SK-N-SH (cell line): ENCODE measurements at regions not wholly inside any gene's neighbourhood (a gene's known extent, or its start where the extent isn't known, plus 50 kb on each side); places are given as distances from the start of the nearest gene placed in this dataset.

ENCODE experiments used
- CTCF ChIA-PET: fragments of 300-600, 350-600 bp; formaldehyde crosslinking; extraction: SDS; loops from one replicate; lab custom pipeline; 2021; lab: Yijun Ruan, JAX
- POLR2A ChIA-PET: fragments of 350-600 bp; sonication (Branson Sonifier 250); formaldehyde crosslinking; extraction: SDS; loops from one replicate; lab custom pipeline; 2020; ENCODE audit warnings: antibody characterized with exemption, inconsistent platforms; lab: Yijun Ruan, JAX
- DNase-seq: peaks from one replicate; pipeline ENCODE4 v3.0.0; 2012
- H2AFZ ChIP-seq: fragments of 200-600 bp; sonication (generic); 2 replicates; pipeline ENCODE4 v1.8.1; 2016; ENCODE audit warnings: antibody characterized with exemption, mild to moderate bottlenecking, low read depth
- H3F3A ChIP-seq: fragments of 200-600 bp; sonication (generic); replicated peaks from 2 replicates; pipeline ENCODE3; 2016; ENCODE audit warnings: antibody characterized with exemption, mild to moderate bottlenecking; ENCODE audit not compliant: insufficient read depth
- H3K27ac ChIP-seq, 2 experiments: fragments of 200-500 bp in 1 of 2; fragments of 200-600 bp in 1 of 2; sonication (Bioruptor generic) in 1 of 2; sonication (generic), shearing (Covaris generic) in 1 of 2; 2 replicates each; pipeline versions ENCODE4 v1.5.1 to v1.6.1; 2014 to 2016; ENCODE audit warnings: low read depth in 2 of 2, inconsistent platforms in 1 of 2, low read length in 1 of 2, mild to moderate bottlenecking in 1 of 2, mixed read lengths in 1 of 2
- H3K27me3 ChIP-seq: fragments of 200-600 bp; sonication (generic), shearing (Covaris generic); 2 replicates; pipeline ENCODE4 v1.6.1; 2016; ENCODE audit warnings: mixed run types; ENCODE audit not compliant: insufficient read depth
- H3K36me3 ChIP-seq, 2 experiments: fragments of 200-500 bp in 1 of 2; fragments of 200-600 bp in 1 of 2; sonication (Bioruptor generic) in 1 of 2; sonication (generic) in 1 of 2; replicated peaks in 1 of 2; 2 replicates each; pipeline versions ENCODE3 to v1.5.1; 2014 to 2016; ENCODE audit warnings: low read length in 1 of 2, mild to moderate bottlenecking in 1 of 2; ENCODE audit not compliant: insufficient read depth in 2 of 2, control insufficient read depth in 1 of 2
- H3K4me1 ChIP-seq, 2 experiments: fragments of 200-500 bp in 1 of 2; fragments of 200-600 bp in 1 of 2; sonication (Bioruptor generic) in 1 of 2; sonication (generic), shearing (Covaris generic) in 1 of 2; 2 replicates each; pipeline versions ENCODE4 v1.5.1 to v1.6.1; 2014 to 2016; ENCODE audit warnings: low read depth in 1 of 2, low read length in 1 of 2, mixed run types in 1 of 2; ENCODE audit not compliant: insufficient read depth in 2 of 2, control insufficient read depth in 1 of 2
- H3K4me2 ChIP-seq: fragments of 200-600 bp; sonication (generic), shearing (Covaris generic); 2 replicates; pipeline ENCODE4 v1.6.1; 2017; ENCODE audit warnings: mixed run types
- H3K4me3 ChIP-seq, 2 experiments: fragments of 200-500 bp in 1 of 2; fragments of 200-600 bp in 1 of 2; sonication (Bioruptor generic) in 1 of 2; sonication (generic), shearing (Covaris generic) in 1 of 2; 2 replicates each; pipeline versions ENCODE4 v1.5.1 to v1.8.1; 2014 to 2016; ENCODE audit warnings: low read depth in 2 of 2, inconsistent platforms in 1 of 2, low read length in 1 of 2, mild to moderate bottlenecking in 1 of 2, mixed read lengths in 1 of 2, moderate library complexity in 1 of 2
- H3K79me2 ChIP-seq: fragments of 200-600 bp; sonication (generic); 2 replicates; pipeline ENCODE4 v1.8.1; 2017; ENCODE audit warnings: mild to moderate bottlenecking; ENCODE audit not compliant: insufficient read depth
- H3K9ac ChIP-seq: fragments of 200-600 bp; sonication (generic); 2 replicates; pipeline ENCODE4 v1.6.1; 2017; ENCODE audit warnings: mixed run types
- H3K9me2 ChIP-seq: fragments of 200-600 bp; sonication (generic); 2 replicates; pipeline ENCODE4 v1.6.1; 2017; ENCODE audit warnings: mixed run types
- H3K9me3 ChIP-seq: fragments of 200-600 bp; sonication (generic); 2 replicates; pipeline ENCODE4 v1.6.1; 2017; ENCODE audit warnings: mixed run types, mild to moderate bottlenecking, moderate library complexity
- H4K20me1 ChIP-seq: fragments of 200-600 bp; sonication (generic); 2 replicates; pipeline ENCODE4 v1.6.1; 2017; ENCODE audit warnings: mild to moderate bottlenecking, mixed run types; ENCODE audit not compliant: insufficient read depth
- CHD2 ChIP-seq: fragments of 150-350 bp; IDR thresholded peaks from 2 replicates; pipeline ENCODE4 v1.6.1; 2018; ENCODE audit warnings: low read length; ENCODE audit not compliant: partially characterized antibody
- CTCF ChIP-seq: fragments of 200-600 bp; sonication (generic); IDR thresholded peaks from 2 replicates; pipeline ENCODE4 v1.6.1; 2017; ENCODE audit warnings: antibody characterized with exemption, mild to moderate bottlenecking, moderate library complexity
- ELF1 ChIP-seq: IDR thresholded peaks from 2 replicates; pipeline ENCODE4 v1.4.0; 2012
- EP300 ChIP-seq, 2 experiments: IDR thresholded peaks; 2 replicates each; pipeline versions ENCODE4 v1.4.0 to v1.6.1; 2012; ENCODE audit warnings: borderline replicate concordance in 1 of 2, low read depth in 1 of 2, low read length in 1 of 2
- EZH2phosphoT487 ChIP-seq: fragments of 200-600 bp; sonication (generic); IDR thresholded peaks from 2 replicates; pipeline ENCODE4 v1.6.1; 2017; ENCODE audit warnings: low read depth, mixed run types, mild to moderate bottlenecking, antibody characterized with exemption, moderate library complexity, borderline replicate concordance
- FOXJ3 ChIP-seq: sonication (generic); formaldehyde crosslinking; IDR thresholded peaks from 2 replicates; pipeline ENCODE4 v1.5.1; 2020; ENCODE audit warnings: mild to moderate bottlenecking, missing genetic modification reagents
- FOXM1 ChIP-seq: IDR thresholded peaks from 2 replicates; pipeline ENCODE4 v1.4.0; 2012; ENCODE audit warnings: low read depth, mild to moderate bottlenecking
- GABPA ChIP-seq: IDR thresholded peaks from 2 replicates; pipeline ENCODE4 v1.4.0; 2012; ENCODE audit warnings: low read depth, mild to moderate bottlenecking
- IRF3 ChIP-seq: fragments of 150-350 bp; IDR thresholded peaks from 2 replicates; pipeline ENCODE4 v1.6.1; 2016; ENCODE audit warnings: mild to moderate bottlenecking, low read depth, low read length
- JUND ChIP-seq: IDR thresholded peaks from 2 replicates; pipeline ENCODE4 v1.4.0; 2012
- MAX ChIP-seq: IDR thresholded peaks from 2 replicates; pipeline ENCODE4 v1.4.0; 2012; ENCODE audit warnings: low read depth
- MEF2A ChIP-seq: IDR thresholded peaks from 2 replicates; pipeline ENCODE4 v1.4.0; 2012; ENCODE audit warnings: low read depth, borderline replicate concordance
- NFIC ChIP-seq: IDR thresholded peaks from 2 replicates; pipeline ENCODE4 v1.4.0; 2012; ENCODE audit warnings: borderline replicate concordance
- RAD21 ChIP-seq: IDR thresholded peaks from 2 replicates; pipeline ENCODE4 v1.6.1; 2012; ENCODE audit warnings: mild to moderate bottlenecking, low read length
- RCOR1 ChIP-seq: fragments of 150-350 bp; IDR thresholded peaks from 2 replicates; pipeline ENCODE4 v1.6.1; 2017; ENCODE audit warnings: antibody characterized with exemption, low read length
- RFX5 ChIP-seq: IDR thresholded peaks from 2 replicates; pipeline ENCODE4 v1.6.1; 2012; ENCODE audit warnings: mild to moderate bottlenecking, improper control_type of control experiment, low read length
- RXRA ChIP-seq: IDR thresholded peaks from 2 replicates; pipeline ENCODE4 v1.4.0; 2012; ENCODE audit warnings: low read depth, mild to moderate bottlenecking, borderline replicate concordance
- SIN3A ChIP-seq: IDR thresholded peaks from 2 replicates; pipeline ENCODE4 v1.6.1; 2012; ENCODE audit warnings: low read depth, mild to moderate bottlenecking, low read length, moderate library complexity, borderline replicate concordance
- TEAD4 ChIP-seq: IDR thresholded peaks from 2 replicates; pipeline ENCODE4 v1.4.0; 2012; ENCODE audit warnings: mild to moderate bottlenecking, borderline replicate concordance; ENCODE audit not compliant: insufficient read depth
- USF1 ChIP-seq: IDR thresholded peaks from 2 replicates; pipeline ENCODE4 v1.4.0; 2012; ENCODE audit warnings: low read depth, borderline replicate concordance
- YY1 ChIP-seq: IDR thresholded peaks from 2 replicates; pipeline ENCODE4 v1.4.0; 2012; ENCODE audit warnings: low read depth, mild to moderate bottlenecking
- WGBS: methylation state at CpG from one replicate; pipeline ENCODE4 v1.1.6; 2017; ENCODE audit warnings: low lambda C conversion rate; 5-methylcytosine and 5-hydroxymethylcytosine counted together

- Histone ChIP-seq H3K4me3 (no peak overlapping the region), H3K4me1 (no peaks in the 10 kb centered on the region), H3K9ac (no peak overlapping the region), H4K20me1 (no peaks in the 10 kb centered on the region), H3K9me2 (no peaks in the 10 kb centered on the region), H3K36me3 (no peaks in the 10 kb centered on the region), H3K79me2 (no peaks in the 10 kb centered on the region), H3K27me3 (no peaks in the 10 kb centered on the region; the same call in 1 of the 2 replicates), H3F3A (no peaks in the 10 kb centered on the region), H3K4me2 (no peak overlapping the region), H3K9me3 (no peaks in the 10 kb centered on the region), H2AFZ (no peak overlapping the region), H3K27ac (no peak overlapping the region)
- no peak for DNase-seq
- ChIA-PET POLR2A (no interaction called here), CTCF (no interaction called here)
- WGBS: 2% methylated on average over 7 of the region's 7 CpGs
- TF ChIP-seq FOXJ3 (no peak), MEF2A (no peak), FOXM1 (no peak), CTCF (no peak), TEAD4 (no peak), IRF3 (no peak), EP300 (IDR thresholded peaks at IDR 0.05; ENCODE audit: borderline replicate concordance in 1 of 2, low read depth in 1 of 2, low read length in 1 of 2) (no peak), ELF1 (no peak), SIN3A (no peak), USF1 (no peak), RCOR1 (no peak), RFX5 (no peak), RAD21 (no peak), MAX (no peak), NFIC (no peak)
Measured at GRCh38 chr5:2320611-2321010, 430.9 kb downstream of the IRX2 start.

- no peaks in the 10 kb centered on the region for H3K36me3 ChIP-seq
- 10% methylated on average over 2 of the region's 2 CpGs for WGBS
- no peaks in the 10 kb centered on the region; the same call in 1 of the 2 replicates for H3K27me3 ChIP-seq
- H4K20me1 ChIP-seq: no peaks in the 10 kb centered on the region
- H3K4me3 ChIP-seq: no peak overlapping the region
- no peaks in the 10 kb centered on the region for H3K4me1 ChIP-seq
- no peak overlapping the region for H3K27ac ChIP-seq
- no peak for DNase-seq
- no peaks in the 10 kb centered on the region for H3K79me2 ChIP-seq
- POLR2A ChIA-PET: no interaction called here
- no peak overlapping the region for H3K9ac ChIP-seq
- no peaks in the 10 kb centered on the region; the same call in 1 of the 2 replicates for H3K9me3 ChIP-seq
- H3K4me2 ChIP-seq: no peak overlapping the region
- TF ChIP-seq EP300 (IDR thresholded peaks at IDR 0.05; ENCODE audit: borderline replicate concordance in 1 of 2, low read depth in 1 of 2, low read length in 1 of 2): no peak
- no peak for TF ChIP-seq RXRA
- no peak for TF ChIP-seq USF1
- TF ChIP-seq EZH2phosphoT487: no peak
- TF ChIP-seq JUND: no peak
- TF ChIP-seq TEAD4: no peak
- no peak for TF ChIP-seq RAD21
- TF ChIP-seq SIN3A: no peak
- TF ChIP-seq YY1: no peak
- TF ChIP-seq CHD2: no peak
- TF ChIP-seq ELF1: no peak
- no peak for TF ChIP-seq GABPA
- TF ChIP-seq, all 33 proteins: peak for 0
- CTCF ChIA-PET: no interaction called here
- Histone ChIP-seq H3F3A (no peaks in the 10 kb centered on the region), H2AFZ (no peak overlapping the region), H3K9me2 (no peaks in the 10 kb centered on the region)
Measured at GRCh38 chr5:2317540-2317939, 433.9 kb downstream of the IRX2 start.
